GM21381 (cell line): ENCODE measurements at regions not wholly inside any gene's neighbourhood (a gene's known extent, or its start where the extent isn't known, plus 50 kb on each side); places are given as distances from the start of the nearest gene placed in this dataset.
"Not testable (repeated sequence)": the region's sequence is repeated elsewhere in the genome, so short reads cannot be mapped to it uniquely, and the experiment has no call there.

Experiments
- ATAC-seq: cut with Tn5 transposase; IDR thresholded peaks from one replicate; pipeline ENCODE4 v1.9.1; 2021; ENCODE audit warnings: mild to moderate bottlenecking, moderate library complexity; ENCODE audit not compliant: unreplicated experiment

DNA sequence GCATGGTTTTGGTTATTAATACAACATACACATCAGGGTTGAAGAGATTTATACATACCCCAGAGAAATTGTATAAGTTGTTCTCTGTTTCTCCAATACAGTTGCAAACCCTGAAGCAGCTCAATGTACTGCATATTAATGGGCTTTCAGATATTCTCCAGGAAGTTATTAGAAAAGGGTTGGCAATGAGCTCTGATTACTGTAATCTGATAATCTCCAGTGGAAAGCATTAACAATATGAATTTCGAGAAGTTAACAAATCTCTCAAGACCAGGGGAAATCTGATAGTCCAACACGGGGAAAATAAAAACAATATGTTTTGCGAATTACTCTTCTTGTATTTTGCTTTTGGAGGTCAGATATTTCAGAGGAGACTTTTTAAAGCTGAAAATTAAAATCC lies 950.1 kb downstream of the TBL1XR1 start:
- no peak for ATAC-seq

- no peak for ATAC-seq
Measured at GRCh38 chr3:176219970-176220369, 977.3 kb downstream of the TBL1XR1 start.

DNA sequence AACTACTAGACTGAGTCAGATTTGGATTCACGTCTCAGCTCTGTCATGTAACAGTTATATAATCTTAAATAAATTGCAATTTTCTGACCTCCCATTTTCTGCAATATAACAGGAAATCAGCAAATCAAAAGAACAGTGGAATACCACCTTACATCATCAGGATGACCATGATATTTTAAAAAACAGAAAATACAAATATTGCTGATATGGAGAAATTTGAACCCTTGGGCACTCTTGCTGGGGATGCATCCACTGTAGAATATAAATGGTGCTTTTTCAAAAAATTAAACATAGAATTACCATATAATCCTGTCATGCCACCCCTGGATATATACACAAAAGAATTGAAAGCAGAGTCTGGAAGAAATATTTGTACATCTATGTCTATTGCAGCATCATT lies 982.5 kb downstream of the TBL1XR1 start:
- no peak for ATAC-seq

GRCh38 chr3:176213314-176213713 lies 984.0 kb downstream of the TBL1XR1 start:
- ATAC-seq, result not testable (repeated sequence)

DNA sequence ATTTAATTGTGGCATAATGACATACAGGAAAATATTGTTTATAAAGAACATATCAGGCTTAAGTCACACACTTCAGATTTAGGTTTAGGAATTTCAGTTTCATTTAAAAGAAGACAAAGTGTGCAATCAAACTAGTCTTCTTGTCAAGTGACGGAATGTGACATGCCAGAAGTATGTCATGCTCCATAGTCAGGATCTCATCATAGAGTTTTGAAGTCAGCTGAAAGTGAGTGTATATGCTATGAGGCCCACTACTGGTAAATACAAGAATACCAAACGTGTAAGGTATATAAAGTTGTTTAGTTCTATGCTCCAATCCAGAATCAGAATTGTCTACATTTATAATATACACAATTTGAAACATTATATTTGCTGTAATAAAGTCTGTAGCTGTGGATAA lies 988.4 kb downstream of the TBL1XR1 start:
- ATAC-seq, result no peak

DNA sequence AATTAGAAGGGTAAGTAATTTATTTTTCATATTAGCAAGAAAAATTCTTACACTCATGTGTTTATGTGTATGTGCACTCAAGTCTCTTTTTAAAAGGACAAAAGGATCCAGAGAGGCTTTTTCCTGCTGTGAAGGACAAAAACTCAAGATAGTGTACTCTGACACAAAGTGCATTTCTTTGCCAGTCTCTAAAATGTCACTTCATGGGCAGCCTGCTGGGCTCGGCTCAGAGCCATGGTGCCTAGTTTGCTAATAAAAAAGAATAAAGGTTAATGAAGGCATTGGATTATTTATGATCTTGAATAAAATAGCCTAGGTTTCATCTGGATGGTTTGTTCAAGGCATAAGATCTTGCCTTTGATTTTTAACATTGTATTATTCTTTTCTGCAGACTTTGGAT lies 989.0 kb downstream of the TBL1XR1 start:
- ATAC-seq, result no peak

GRCh38 chr3:176206809-176207208 lies 990.5 kb downstream of the TBL1XR1 start:
- ATAC-seq, result no peak

DNA sequence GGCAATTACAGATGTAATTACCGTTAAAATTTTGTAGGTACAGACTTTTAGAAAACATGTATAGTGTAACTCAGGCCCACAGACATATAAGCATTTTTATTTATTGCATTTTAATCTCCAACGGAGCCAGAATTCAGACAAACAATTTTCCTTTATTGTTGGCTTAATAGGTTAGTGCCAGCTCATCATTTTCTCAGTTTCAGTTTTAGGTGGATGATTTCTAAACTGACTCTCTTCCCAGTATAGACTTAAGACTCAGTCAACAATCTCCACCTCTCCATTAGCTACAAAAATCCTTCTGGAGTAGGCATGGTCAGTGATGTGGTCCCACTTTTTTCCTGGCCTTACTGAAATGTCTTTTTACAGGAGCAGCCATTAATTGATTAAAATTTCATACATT lies 994.6 kb downstream of the TBL1XR1 start:
- no peak for ATAC-seq

DNA sequence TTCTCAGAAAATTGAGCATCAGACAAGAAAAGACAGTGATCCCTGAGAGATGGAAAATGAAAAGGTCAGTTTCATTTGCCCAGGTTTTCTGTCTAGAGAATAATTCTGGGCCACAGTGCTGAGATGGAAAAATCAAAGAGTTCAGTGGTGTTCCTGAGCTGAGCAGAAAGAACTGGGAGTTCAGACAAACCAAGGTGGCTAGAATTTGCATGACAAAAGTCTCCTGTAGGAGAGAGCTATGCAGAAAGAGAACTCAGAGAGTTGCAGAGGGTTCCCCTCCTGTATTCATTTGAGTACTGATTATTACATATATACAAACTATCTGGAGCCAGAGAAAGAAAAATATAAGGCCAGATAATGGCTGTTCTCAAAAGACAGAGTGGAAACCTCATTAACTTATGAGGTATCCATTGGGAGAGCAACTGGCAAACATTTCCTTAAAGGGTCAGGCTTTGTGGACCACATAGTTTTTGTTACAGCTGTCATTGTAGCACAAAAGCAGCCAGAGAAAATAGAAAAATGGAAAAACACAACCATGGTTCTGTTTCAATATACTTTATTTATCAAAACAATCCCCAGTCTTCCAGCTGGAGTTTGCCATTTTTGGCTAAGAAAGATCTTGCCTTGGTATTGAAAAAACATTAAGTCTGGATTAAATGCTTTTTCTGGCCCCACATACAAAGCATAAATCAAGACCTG lies 1004.1 kb downstream of the TBL1XR1 start:
- no peak for ATAC-seq

- no peak for ATAC-seq
Measured at GRCh38 chr3:176190755-176191154, 1006.5 kb downstream of the TBL1XR1 start.

- ATAC-seq, result no peak
Measured at GRCh38 chr3:176183181-176183580, 1014.1 kb downstream of the TBL1XR1 start.

GRCh38 chr3:176174060-176174459 lies 1023.2 kb downstream of the TBL1XR1 start:
- no peak for ATAC-seq

DNA sequence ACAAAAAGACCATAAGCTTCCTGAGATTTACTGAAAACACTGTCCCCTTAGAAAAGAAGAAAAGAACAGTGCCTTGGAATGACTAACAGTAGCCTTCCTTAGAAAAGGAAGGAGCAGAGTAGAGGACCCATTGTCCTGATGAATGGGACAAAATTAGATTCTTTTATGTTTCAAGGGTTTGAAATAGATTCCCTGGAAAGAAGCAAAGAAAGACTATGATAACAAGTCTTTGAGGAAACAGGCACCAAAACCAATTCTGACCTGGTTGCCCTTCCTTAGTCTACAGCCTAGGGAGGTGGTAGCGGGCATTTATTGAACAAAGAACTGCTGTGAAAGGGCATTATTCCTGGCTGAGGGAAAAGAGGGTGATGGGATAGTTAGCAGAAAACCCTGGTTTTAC lies 1024.8 kb downstream of the TBL1XR1 start:
- no peak for ATAC-seq

- no peak for ATAC-seq
Measured at GRCh38 chr3:176167272-176167671, 1030.0 kb downstream of the TBL1XR1 start.

DNA sequence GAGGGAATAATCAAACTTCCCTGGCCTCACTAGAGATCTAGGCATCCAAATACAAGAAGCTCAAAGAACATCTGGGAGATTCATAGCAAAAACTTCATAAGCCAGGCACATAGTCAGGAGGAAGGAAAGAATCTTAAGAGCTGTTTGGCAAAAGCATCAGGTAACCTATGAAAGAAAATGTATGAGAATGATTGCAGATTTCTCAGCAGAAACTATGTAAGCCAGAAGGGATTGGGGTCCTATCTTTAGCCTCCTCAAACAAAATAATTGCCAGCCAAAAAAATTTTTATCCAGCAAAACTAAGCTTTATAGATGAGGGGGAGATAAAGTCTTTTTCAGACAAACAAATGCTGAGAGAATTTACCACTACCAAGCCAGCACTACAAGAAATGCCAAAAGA lies 1036.3 kb downstream of the TBL1XR1 start:
- ATAC-seq, result no peak

GRCh38 chr3:176159796-176160195 lies 1037.5 kb downstream of the TBL1XR1 start:
- no peak for ATAC-seq

GRCh38 chr3:176155012-176155411 lies 1042.3 kb downstream of the TBL1XR1 start:
- no peak for ATAC-seq

- no peak for ATAC-seq
Measured at GRCh38 chr3:176149567-176149966, 1047.7 kb downstream of the TBL1XR1 start.

GRCh38 chr3:176147251-176147650 lies 1050.0 kb downstream of the TBL1XR1 start:
- no peak for ATAC-seq

- ATAC-seq, result no peak
Measured at GRCh38 chr3:176141837-176142236, 1055.4 kb downstream of the TBL1XR1 start.

DNA sequence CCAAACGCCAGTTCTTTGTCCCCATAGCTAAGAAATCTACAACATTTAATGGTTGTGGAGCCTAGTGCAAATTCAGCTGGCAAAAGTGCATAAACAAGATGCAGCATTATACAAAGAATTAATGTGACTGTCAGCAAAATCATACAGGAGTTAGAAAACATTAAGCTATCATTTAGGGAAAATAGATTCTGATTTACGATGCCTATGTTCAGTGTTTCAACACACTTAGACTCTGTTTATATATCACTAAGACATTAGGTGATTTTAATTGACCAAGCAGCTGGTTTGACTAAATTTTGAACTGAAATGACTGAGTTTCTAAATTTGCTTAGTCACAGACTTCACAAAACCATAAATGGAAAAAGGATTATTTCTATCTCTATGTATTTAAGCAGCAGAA lies 1076.8 kb downstream of the TBL1XR1 start:
- no peak for ATAC-seq

- no peak for ATAC-seq
Measured at GRCh38 chr3:176119826-176120225, 1077.5 kb downstream of the TBL1XR1 start.

- no peak for ATAC-seq
Measured at GRCh38 chr3:176106380-176106779, 1090.9 kb downstream of the TBL1XR1 start.
